ENCODE measurements at regions not wholly inside any gene's neighbourhood (a gene's known extent, or its start where the extent isn't known, plus 50 kb on each side); places are given as distances from the start of the nearest gene placed in this dataset.

- Histone ChIP-seq H3K79me1 (ENCODE audit: low read depth, low read length) (no peaks in the 10 kb centered on the region), H4K5ac (ENCODE audit: insufficient read length, low read depth, low read length) (no peak overlapping the region), H2AFZ (ENCODE audit: low read length) (no peak overlapping the region), H4K91ac (replicated peaks; ENCODE audit: insufficient read length, low read length) (no peak overlapping the region), H3K23me2 (ENCODE audit: low read depth, low read length) (no peaks in the 10 kb centered on the region), H3K4ac (replicated peaks; ENCODE audit: insufficient read length, low read depth, low read length) (no peak overlapping the region), H2BK5ac (ENCODE audit: low read depth, low read length) (no peak overlapping the region), H2BK20ac (ENCODE audit: low read length) (no peak overlapping the region), H3K9ac (replicated peaks in 1 of 4; ENCODE audit: extremely low read depth in 1 of 4, low read depth in 3 of 4, low read length in 3 of 4) (no peak overlapping the region), H2AK5ac (ENCODE audit: low read depth, low read length) (no peak overlapping the region), H3K9me3 (ENCODE audit: insufficient read depth in 2 of 2, low read depth in 1 of 2, low read length in 1 of 2) (no peaks in the 10 kb centered on the region), H3K79me2 (ENCODE audit: control insufficient read depth in 1 of 2, insufficient read depth in 2 of 2, low read length in 2 of 2) (no peaks in the 10 kb centered on the region), H4K20me1 (replicated peaks in 1 of 2; ENCODE audit: control insufficient read depth in 1 of 2, insufficient read depth in 2 of 2, low read length in 2 of 2) (no peaks in the 10 kb centered on the region), H3K18ac (ENCODE audit: extremely low read depth, low read length) (no peak overlapping the region), H3K4me2 (ENCODE audit: insufficient read depth in 1 of 2, low read depth in 2 of 2, low read length in 2 of 2) (no peak overlapping the region), H3K36me3 (ENCODE audit: control insufficient read depth in 2 of 4, insufficient read depth in 4 of 4, low read length in 3 of 4) (no peaks in the 10 kb centered on the region), H3K23ac (ENCODE audit: insufficient read length) (no peak overlapping the region), H3K14ac (ENCODE audit: insufficient read length) (no peak overlapping the region), H2BK120ac (replicated peaks; ENCODE audit: low read depth, low read length) (no peak overlapping the region), H2BK12ac (ENCODE audit: low read depth, low read length) (no peak overlapping the region), H4K8ac (ENCODE audit: extremely low read depth, insufficient read depth, low read length) (no peak overlapping the region), H3K27ac (ENCODE audit: low read depth, low read length) (no peak overlapping the region), H3K4me1 (replicated peaks in 1 of 4; ENCODE audit: control insufficient read depth in 3 of 4, insufficient read depth in 4 of 4, low read length in 3 of 4) (no peaks in the 10 kb centered on the region), H3K56ac (replicated peaks; ENCODE audit: insufficient read length, low read depth, low read length) (no peak overlapping the region), H2BK15ac (ENCODE audit: low read length) (no peak overlapping the region), H3K4me3 (ENCODE audit: extremely low read depth in 1 of 4, insufficient read depth in 2 of 4, low read depth in 3 of 4, low read length in 4 of 4) (no peak overlapping the region), H3K27me3 (replicated peaks in 1 of 4; ENCODE audit: control insufficient read depth in 3 of 4, extremely low read depth in 1 of 4, insufficient read depth in 3 of 4, low read length in 3 of 4) (no peaks in the 10 kb centered on the region)
- ChIA-PET POLR2A (ENCODE audit: partially characterized antibody) (no interaction called here), CTCF (ENCODE audit: partially characterized antibody) (no interaction called here)
- TF ChIP-seq CBX5 (IDR thresholded peaks at IDR 0.05; ENCODE audit: low read depth, low read length) (no peak), HDAC6 (IDR thresholded peaks at IDR 0.05; ENCODE audit: low read depth, low read length) (no peak), NRF1 (IDR thresholded peaks at IDR 0.05; ENCODE audit: low read depth, low read length) (no peak), GTF2F1 (IDR thresholded peaks at IDR 0.05; ENCODE audit: borderline replicate concordance, low read depth, low read length) (no peak), POLR2A (IDR thresholded peaks at IDR 0.05; ENCODE audit: control extremely low read depth in 1 of 2, low read depth in 2 of 2, low read length in 2 of 2) (no peak), TCF12 (IDR thresholded peaks at IDR 0.05; ENCODE audit: low read depth, low read length) (no peak), ATF3 (IDR thresholded peaks at IDR 0.05; ENCODE audit: insufficient read depth, low read depth, low read length) (no peak), YY1 (IDR thresholded peaks at IDR 0.05; ENCODE audit: low read depth, low read length) (no peak), TEAD4 (IDR thresholded peaks at IDR 0.05; ENCODE audit: low read depth, low read length) (no peak), CHD1 (IDR thresholded peaks at IDR 0.05; ENCODE audit: low read depth, low read length) (no peak), RAD21 (IDR thresholded peaks at IDR 0.05 in 1 of 2, conservative IDR thresholded peaks at IDR 0.05 in 1 of 2; ENCODE audit: low read depth in 2 of 2, low read length in 2 of 2) (no peak), GABPA (IDR thresholded peaks at IDR 0.05; ENCODE audit: borderline replicate concordance, insufficient read depth, low read length) (no peak), JUND (IDR thresholded peaks at IDR 0.05; ENCODE audit: low read length) (no peak), SIX5 (IDR thresholded peaks at IDR 0.05; ENCODE audit: low read depth, low read length) (no peak)
- 96% methylated on average over 1 of the region's 1 CpG; no CpG with 5 or more reads in 1 of the 2 experiments for WGBS, 2 experiments (ENCODE audit: extremely low coverage in 1 of 2, insufficient coverage in 1 of 2, insufficient read length in 1 of 2, insufficient replicate concordance in 2 of 2, low coverage in 1 of 2, low lambda C conversion rate in 2 of 2, missing lambda C conversion rate in 1 of 2)
- FAIRE-seq = no peak
- no peak for DNase-seq (ENCODE audit: low read depth in 1 of 2, low spot score in 2 of 2)
Observed at GRCh38 chr5:28880936-28881335, 1842.5 kb upstream of the CDH9 start.

Data from H1 (cell line).